ENCODE measurements at regions not wholly inside any gene's neighbourhood (a gene's known extent, or its start where the extent isn't known, plus 50 kb on each side); places are given as distances from the start of the nearest gene placed in this dataset.

DNA sequence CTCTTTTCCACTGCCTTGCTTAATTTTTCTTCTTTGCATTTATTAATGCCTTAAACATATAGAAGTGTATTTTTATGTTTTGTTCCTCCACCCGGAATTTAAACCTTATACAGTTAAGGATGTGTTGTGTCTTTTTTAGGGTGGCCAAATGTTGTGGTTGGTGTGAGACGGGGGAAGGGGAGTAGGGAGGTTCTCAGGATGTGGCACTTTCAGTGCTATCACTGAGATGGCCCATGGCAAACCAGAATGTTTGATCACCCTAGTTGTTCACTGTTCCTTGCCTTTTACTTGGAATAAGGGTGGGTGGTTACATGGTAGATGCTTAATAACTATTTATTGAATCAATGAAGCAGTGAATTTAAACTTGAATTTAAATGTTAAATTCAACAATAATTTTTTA lies 216.0 kb upstream of the SLITRK1 start:
- H3K4me3 ChIP-seq (ENCODE audit: low read depth, low read length), result no peak overlapping the region
- TF ChIP-seq, protein P1, sequence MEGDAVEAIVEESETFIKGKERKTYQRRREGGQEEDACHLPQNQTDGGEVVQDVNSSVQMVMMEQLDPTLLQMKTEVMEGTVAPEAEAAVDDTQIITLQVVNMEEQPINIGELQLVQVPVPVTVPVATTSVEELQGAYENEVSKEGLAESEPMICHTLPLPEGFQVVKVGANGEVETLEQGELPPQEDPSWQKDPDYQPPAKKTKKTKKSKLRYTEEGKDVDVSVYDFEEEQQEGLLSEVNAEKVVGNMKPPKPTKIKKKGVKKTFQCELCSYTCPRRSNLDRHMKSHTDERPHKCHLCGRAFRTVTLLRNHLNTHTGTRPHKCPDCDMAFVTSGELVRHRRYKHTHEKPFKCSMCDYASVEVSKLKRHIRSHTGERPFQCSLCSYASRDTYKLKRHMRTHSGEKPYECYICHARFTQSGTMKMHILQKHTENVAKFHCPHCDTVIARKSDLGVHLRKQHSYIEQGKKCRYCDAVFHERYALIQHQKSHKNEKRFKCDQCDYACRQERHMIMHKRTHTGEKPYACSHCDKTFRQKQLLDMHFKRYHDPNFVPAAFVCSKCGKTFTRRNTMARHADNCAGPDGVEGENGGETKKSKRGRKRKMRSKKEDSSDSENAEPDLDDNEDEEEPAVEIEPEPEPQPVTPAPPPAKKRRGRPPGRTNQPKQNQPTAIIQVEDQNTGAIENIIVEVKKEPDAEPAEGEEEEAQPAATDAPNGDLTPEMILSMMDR (IDR thresholded peaks at IDR 0.05; ENCODE audit: insufficient read depth, low read length), result no peak
- DNase-seq (ENCODE audit: low read depth), result no peak

DNA sequence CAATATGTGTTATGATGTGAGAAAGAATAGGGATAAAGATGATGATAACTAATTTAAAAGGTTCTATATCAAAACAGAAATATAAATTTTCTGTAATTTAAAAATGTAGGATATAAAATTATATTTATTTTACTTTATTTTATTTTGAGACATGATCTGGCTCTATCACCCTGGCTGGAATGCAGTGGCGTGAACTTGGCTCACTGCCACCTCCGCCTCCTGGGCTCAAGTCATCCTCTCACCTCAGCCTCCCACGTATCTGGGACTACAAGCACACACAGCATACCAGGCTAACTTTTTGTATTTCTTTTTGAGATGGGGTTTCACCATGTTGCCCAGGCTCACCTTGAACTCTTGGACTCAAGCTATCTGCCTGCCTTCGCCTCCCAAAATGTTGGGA lies 214.9 kb upstream of the SLITRK1 start:
- TF ChIP-seq, protein P1 (IDR thresholded peaks at IDR 0.05; ENCODE audit: insufficient read depth, low read length), result no peak
- no peak for DNase-seq (ENCODE audit: low read depth)
- no peak overlapping the region for H3K4me3 ChIP-seq (ENCODE audit: low read depth, low read length)

DNA sequence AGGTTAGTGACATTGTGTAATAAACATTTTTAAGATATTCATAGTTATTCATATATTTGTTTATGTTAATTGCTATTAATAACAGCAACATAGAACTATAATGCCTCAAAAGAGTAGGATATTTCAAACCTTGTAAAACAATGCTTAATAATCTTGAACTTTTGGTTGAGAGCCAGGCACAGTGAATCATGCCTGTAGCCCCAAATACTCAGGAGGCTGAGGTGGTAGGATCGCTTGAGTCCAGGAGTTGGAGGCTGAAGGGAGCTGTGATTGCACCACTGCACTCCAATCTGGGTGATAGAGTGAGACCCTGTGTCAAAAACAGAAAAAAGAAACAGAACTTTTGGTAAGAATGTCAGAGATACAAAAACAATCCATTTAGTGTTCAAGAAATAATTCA lies 213.9 kb upstream of the SLITRK1 start:
- peak; percentile 46 for DNase-seq (ENCODE audit: low read depth)
- TF ChIP-seq, protein P1 (IDR thresholded peaks at IDR 0.05; ENCODE audit: insufficient read depth, low read length), result no peak
- no peak overlapping the region for H3K4me3 ChIP-seq (ENCODE audit: low read depth, low read length)

DNA sequence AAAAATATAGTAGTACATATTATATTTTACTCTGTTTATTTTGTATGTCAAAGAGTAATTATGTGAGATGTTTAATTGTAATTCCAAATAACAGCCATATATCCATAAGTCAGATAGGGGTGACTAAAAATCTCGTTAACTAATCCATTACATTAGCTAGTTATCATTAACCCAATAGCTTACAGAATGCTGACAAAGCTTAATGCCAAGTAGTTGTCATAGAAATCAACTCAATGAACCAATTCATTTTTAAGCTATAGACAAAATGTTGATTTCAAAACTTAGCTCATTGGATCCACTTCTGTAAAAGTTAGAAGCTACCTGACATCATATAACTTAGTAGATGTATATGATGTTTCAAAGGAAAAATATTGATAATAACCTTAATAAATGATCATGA lies 206.7 kb upstream of the SLITRK1 start:
- TF ChIP-seq, protein P1 (IDR thresholded peaks at IDR 0.05; ENCODE audit: insufficient read depth, low read length), result no peak
- no peak overlapping the region for H3K4me3 ChIP-seq (ENCODE audit: low read depth, low read length)
- no peak for DNase-seq (ENCODE audit: low read depth)

DNA sequence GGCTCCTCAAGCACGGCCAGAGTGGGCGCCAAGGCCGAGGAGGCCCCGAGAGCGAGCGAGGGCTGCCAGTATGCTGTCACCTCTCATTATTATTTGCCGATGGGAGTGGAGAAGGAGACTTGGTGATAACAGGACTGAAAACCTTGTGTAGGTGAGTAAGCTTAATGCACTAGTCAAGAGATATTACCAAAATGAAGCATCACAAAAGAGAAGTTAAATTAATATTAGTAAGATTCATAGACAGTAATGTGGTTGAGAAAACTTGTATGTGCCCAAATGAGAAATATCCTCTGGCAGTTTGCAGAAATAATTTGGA lies 204.5 kb upstream of the SLITRK1 start:
- TF ChIP-seq, protein P1 (IDR thresholded peaks at IDR 0.05; ENCODE audit: insufficient read depth, low read length), result no peak
- peak overlapping the region; percentile 63 for H3K4me3 ChIP-seq (ENCODE audit: low read depth, low read length)

DNA sequence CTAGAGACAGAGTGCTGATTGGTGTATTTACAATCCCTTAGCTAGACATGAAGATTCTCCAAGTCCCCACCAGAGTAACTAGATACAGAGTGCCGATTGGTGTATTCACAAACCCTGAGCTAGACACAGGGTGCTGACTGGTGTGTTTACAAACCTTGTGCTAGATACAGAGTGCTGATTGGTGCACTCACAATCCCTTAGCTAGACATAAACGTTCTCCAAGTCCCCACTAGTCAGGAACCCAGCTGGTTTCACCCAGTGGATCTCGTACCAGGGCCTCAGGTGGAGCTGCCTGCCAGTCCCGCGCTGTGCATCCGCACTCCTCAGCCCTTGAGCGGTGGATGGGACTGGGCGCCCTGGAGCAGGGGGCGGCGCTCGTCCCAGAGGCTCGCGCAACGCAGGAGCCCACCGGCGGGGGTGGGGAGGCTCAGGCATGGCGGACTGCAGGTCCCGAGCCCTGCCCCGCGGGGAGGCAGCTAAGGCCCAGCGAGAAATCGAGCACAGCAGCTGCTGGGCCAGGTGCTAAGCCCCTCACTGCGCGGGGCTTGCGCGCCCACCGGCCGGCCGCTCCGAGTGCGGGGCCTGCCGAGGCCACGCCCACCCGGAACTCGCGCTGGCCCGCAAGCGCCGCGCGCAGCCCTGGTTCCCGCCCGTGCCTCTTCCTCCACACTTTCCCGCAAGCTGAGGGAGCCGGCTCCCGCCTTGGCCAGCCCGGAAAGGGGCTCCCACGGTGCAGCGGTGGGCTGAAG lies 204.0 kb upstream of the SLITRK1 start:
- peak overlapping the region; percentile 63 for H3K4me3 ChIP-seq (ENCODE audit: low read depth, low read length)
- peak; percentile 8 for DNase-seq (ENCODE audit: low read depth)

More for the DNA sequence above, 204.5 kb upstream of the SLITRK1 start:
- DNase-seq (ENCODE audit: low read depth), result peak; percentile 0

DNA sequence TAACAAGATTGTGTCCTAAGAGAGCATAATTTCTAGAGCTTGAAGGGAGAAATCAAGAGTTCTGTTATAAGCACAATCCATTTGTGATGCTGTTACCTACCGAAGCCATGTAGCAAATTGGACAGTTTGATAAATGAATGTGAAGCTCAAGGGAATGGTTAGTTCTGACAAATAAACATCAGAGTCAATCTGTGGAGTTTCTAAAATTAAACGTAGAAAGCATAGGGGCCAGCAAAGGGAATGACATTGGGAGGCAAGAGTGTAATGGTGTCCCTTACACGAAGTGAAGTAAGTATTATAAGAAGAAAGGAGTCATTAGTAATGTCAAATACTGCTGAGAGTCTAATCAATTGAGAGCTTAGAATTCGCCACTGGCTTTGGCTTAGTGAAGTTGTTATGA lies 200.2 kb upstream of the SLITRK1 start:
- no peak for DNase-seq (ENCODE audit: low read depth)
- no peak overlapping the region for H3K4me3 ChIP-seq (ENCODE audit: low read depth, low read length)
- TF ChIP-seq, protein P1 (IDR thresholded peaks at IDR 0.05; ENCODE audit: insufficient read depth, low read length), result no peak

All from fibroblast of the aortic adventitia (primary cell).